ENCODE measurements at regions not wholly inside any gene's neighbourhood (a gene's known extent, or its start where the extent isn't known, plus 50 kb on each side); places are given as distances from the start of the nearest gene placed in this dataset.

- TF ChIP-seq CTCF (CRISPR knock-in tag; IDR thresholded peaks at IDR 0.05) (no peak), ZNF768 (CRISPR knock-in tag; IDR thresholded peaks at IDR 0.05) (no peak), ZNF317 (CRISPR knock-in tag; IDR thresholded peaks at IDR 0.05) (no peak), SETDB1 (CRISPR knock-in tag; IDR thresholded peaks at IDR 0.05; ENCODE audit: borderline replicate concordance) (no peak), ZFP36 (IDR thresholded peaks at IDR 0.05; ENCODE audit: borderline replicate concordance, low read depth, low read length, partially characterized antibody) (no peak), MAX (IDR thresholded peaks at IDR 0.05) (no peak), ZNF230 (CRISPR knock-in tag; IDR thresholded peaks at IDR 0.05) (no peak), FOXA1 (IDR thresholded peaks at IDR 0.05) (no peak), FOXA1 (CRISPR knock-in tag; IDR thresholded peaks at IDR 0.05) (no peak), ZNF501 (CRISPR knock-in tag; IDR thresholded peaks at IDR 0.05) (no peak)
Observed at GRCh38 chr6:74750826-74751225, 455.0 kb downstream of the COL12A1 start.

Measured in HepG2 (cell line).